OCI-LY1 (cell line): ENCODE measurements at regions not wholly inside any gene's neighbourhood (a gene's known extent, or its start where the extent isn't known, plus 50 kb on each side); places are given as distances from the start of the nearest gene placed in this dataset.

ENCODE experiments used
- H2AFZ ChIP-seq: fragments of 200-600 bp; sonication (generic), shearing (Covaris generic); 2 replicates; pipeline ENCODE4 v1.6.0; 2014; ENCODE audit warnings: antibody characterized with exemption, mild to moderate bottlenecking, low read length
- H3F3A ChIP-seq: fragments of 200-600 bp; sonication (generic), shearing (Covaris generic); 2 replicates; pipeline ENCODE4 v1.6.0; 2014; ENCODE audit warnings: mild to moderate bottlenecking, antibody characterized with exemption, low read length, moderate library complexity; ENCODE audit not compliant: insufficient read depth
- H3K27ac ChIP-seq: fragments of 200-600 bp; sonication (generic); 2 replicates; pipeline ENCODE4 v1.5.1; 2014; ENCODE audit warnings: low read length, mixed run types, mild to moderate bottlenecking, low read depth; ENCODE audit not compliant: poor library complexity, severe bottlenecking
- H3K27me3 ChIP-seq: fragments of 200-600 bp; sonication (generic); 2 replicates; pipeline ENCODE4 v1.6.0; 2014; ENCODE audit warnings: antibody characterized with exemption, mild to moderate bottlenecking, low read length, moderate library complexity; ENCODE audit not compliant: insufficient read depth
- H3K36me3 ChIP-seq: fragments of 200-600 bp; sonication (generic); 2 replicates; pipeline ENCODE4 v1.6.1; 2014; ENCODE audit warnings: mild to moderate bottlenecking, antibody characterized with exemption, low read length, moderate library complexity, mixed read lengths; ENCODE audit not compliant: insufficient read depth
- H3K4me1 ChIP-seq: fragments of 200-600 bp; sonication (generic); 2 replicates; pipeline ENCODE4 v1.5.1; 2014; ENCODE audit warnings: mild to moderate bottlenecking, low read length, moderate library complexity; ENCODE audit not compliant: insufficient read depth, severe bottlenecking
- H3K4me2 ChIP-seq: fragments of 200-600 bp; sonication (generic), shearing (Covaris generic); 2 replicates; pipeline ENCODE4 v1.6.1; 2014; ENCODE audit warnings: low read length
- H3K4me3 ChIP-seq: fragments of 200-600 bp; sonication (generic); 2 replicates; pipeline ENCODE4 v1.5.1; 2014; ENCODE audit warnings: low read length, low read depth, mild to moderate bottlenecking, mixed read lengths; ENCODE audit not compliant: poor library complexity, severe bottlenecking
- H3K79me2 ChIP-seq: fragments of 200-600 bp; shearing (Covaris generic); 2 replicates; pipeline ENCODE4 v1.6.1; 2016; ENCODE audit warnings: mixed run types, low read length, mixed read lengths; ENCODE audit not compliant: insufficient read depth
- H3K9ac ChIP-seq: fragments of 200-600 bp; sonication (generic), shearing (Covaris generic); 2 replicates; pipeline ENCODE4 v1.6.1; 2014; ENCODE audit warnings: mild to moderate bottlenecking, low read length, mixed read lengths
- H3K9me2 ChIP-seq: fragments of 200-600 bp; sonication (generic), shearing (Covaris generic); 2 replicates; pipeline ENCODE4 v1.6.1; 2014; ENCODE audit warnings: low read depth, mild to moderate bottlenecking, low read length, mixed read lengths
- H3K9me3 ChIP-seq: fragments of 200-600 bp; shearing (Covaris generic); 2 replicates; pipeline ENCODE4 v1.6.1; 2014; ENCODE audit warnings: low read length, mixed read lengths
- H4K20me1 ChIP-seq: fragments of 200-600 bp; sonication (generic), shearing (Covaris generic); 2 replicates; pipeline ENCODE4 v1.6.0; 2016; ENCODE audit warnings: mild to moderate bottlenecking, low read length; ENCODE audit not compliant: insufficient read depth
- CTCF ChIP-seq: fragments of 200-600 bp; sonication (generic), shearing (Covaris generic); IDR thresholded peaks from 2 replicates; pipeline ENCODE4 v1.5.1; 2017; ENCODE audit warnings: mild to moderate bottlenecking, antibody characterized with exemption, low read length, moderate library complexity, mixed read lengths
- EZH2 ChIP-seq: fragments of 200-600 bp; sonication (generic), shearing (Covaris generic); IDR thresholded peaks from 2 replicates; pipeline ENCODE4 v1.8.0; 2017; ENCODE audit warnings: borderline replicate concordance, mixed run types, mild to moderate bottlenecking, antibody characterized with exemption, low read length, moderate library complexity, mixed read lengths

DNA sequence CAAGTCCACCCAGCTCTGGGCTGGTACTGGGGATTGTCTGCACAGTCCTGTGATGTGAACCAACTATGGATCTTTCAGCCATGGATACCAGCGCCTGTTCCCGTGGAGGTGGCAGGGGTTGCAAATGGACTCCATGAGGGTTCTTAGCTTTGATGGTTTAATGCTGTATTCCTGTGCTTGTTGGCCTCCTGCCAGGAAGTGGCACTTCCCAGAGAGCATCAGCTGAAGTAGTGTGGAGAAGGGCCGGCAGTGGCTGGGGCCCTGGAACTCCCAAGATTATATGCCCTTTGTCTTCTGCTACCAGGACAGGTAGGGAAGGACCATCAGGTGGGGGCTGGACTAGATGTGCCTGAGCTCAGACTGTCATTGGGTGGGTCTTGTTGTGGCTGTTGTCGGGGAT, 1104.8 kb upstream of the COX7C start:
- no peaks in the 10 kb centered on the region for H3K27me3 ChIP-seq
- H3K4me3 ChIP-seq: no peak overlapping the region
- no peaks in the 10 kb centered on the region for H3K9me3 ChIP-seq
- no peak overlapping the region for H2AFZ ChIP-seq
- H3K9me2 ChIP-seq: no peaks in the 10 kb centered on the region
- H3K79me2 ChIP-seq: no peaks in the 10 kb centered on the region
- no peak overlapping the region for H3K9ac ChIP-seq
- no peaks in the 10 kb centered on the region for H3K4me1 ChIP-seq
- no peak for TF ChIP-seq EZH2
- no peak for TF ChIP-seq CTCF
- no peak overlapping the region for H3K27ac ChIP-seq
- no peak overlapping the region for H3K4me2 ChIP-seq
- no peaks in the 10 kb centered on the region for H4K20me1 ChIP-seq
- no peaks in the 10 kb centered on the region for H3F3A ChIP-seq
- H3K36me3 ChIP-seq: no peaks in the 10 kb centered on the region

DNA sequence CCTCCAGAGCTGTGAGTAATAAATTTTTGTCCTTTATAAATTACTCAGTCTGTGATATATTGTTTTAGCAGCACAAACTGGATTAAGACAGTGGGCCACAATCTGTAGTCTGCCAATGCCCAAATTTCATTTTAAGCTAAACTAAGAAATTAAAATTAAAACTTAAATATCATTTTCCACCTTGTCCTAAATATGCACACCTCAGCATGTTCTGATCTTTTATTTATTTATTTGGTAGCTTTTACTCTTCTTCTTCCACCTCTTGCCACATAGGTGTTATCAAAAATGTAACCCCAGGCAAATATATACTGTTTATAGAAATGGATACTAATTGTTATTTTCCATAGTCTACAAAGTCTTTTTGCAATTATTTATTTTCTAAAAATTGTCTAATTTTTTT, 1102.2 kb upstream of the COX7C start:
- H3K4me3 ChIP-seq: no peak overlapping the region
- H3K4me2 ChIP-seq: no peak overlapping the region
- H3K9me3 ChIP-seq: no peaks in the 10 kb centered on the region
- H3K9me2 ChIP-seq: no peaks in the 10 kb centered on the region
- no peaks in the 10 kb centered on the region for H3K36me3 ChIP-seq
- no peaks in the 10 kb centered on the region for H4K20me1 ChIP-seq
- no peaks in the 10 kb centered on the region for H3K4me1 ChIP-seq
- no peak overlapping the region for H3K9ac ChIP-seq
- H3K27ac ChIP-seq: no peak overlapping the region
- H3K79me2 ChIP-seq: no peaks in the 10 kb centered on the region
- H3F3A ChIP-seq: no peaks in the 10 kb centered on the region
- TF ChIP-seq EZH2 (no peak), CTCF (no peak)
- no peaks in the 10 kb centered on the region for H3K27me3 ChIP-seq
- no peak overlapping the region for H2AFZ ChIP-seq

GRCh38 chr5:85517386-85517785, 1100.4 kb upstream of the COX7C start:
- H3K4me3 ChIP-seq: no peak overlapping the region
- no peaks in the 10 kb centered on the region for H3F3A ChIP-seq
- H3K27ac ChIP-seq: no peak overlapping the region
- no peaks in the 10 kb centered on the region for H3K9me3 ChIP-seq
- H3K36me3 ChIP-seq: no peaks in the 10 kb centered on the region
- H3K9me2 ChIP-seq: no peaks in the 10 kb centered on the region
- H3K4me2 ChIP-seq: no peak overlapping the region
- no peaks in the 10 kb centered on the region for H3K27me3 ChIP-seq
- no peaks in the 10 kb centered on the region for H4K20me1 ChIP-seq
- no peaks in the 10 kb centered on the region for H3K79me2 ChIP-seq
- no peak overlapping the region for H2AFZ ChIP-seq
- H3K9ac ChIP-seq: no peak overlapping the region
- TF ChIP-seq EZH2 (no peak), CTCF (no peak)
- no peaks in the 10 kb centered on the region for H3K4me1 ChIP-seq
